Stimulated activated CD4-positive, alpha-beta T cell treated with anti-CD3 and anti-CD28 coated beads, Interleukin-1b, Interleukin-23, amount 100 ng/mL, for 1 hour (primary cell): ENCODE measurements at regions not wholly inside any gene's neighbourhood (a gene's known extent, or its start where the extent isn't known, plus 50 kb on each side); places are given as distances from the start of the nearest gene placed in this dataset.

Experiments
- DNase-seq, 2 donors: peaks; one replicate each; pipeline ENCODE4 v3.0.0-alpha.2; 2020; ENCODE audit warnings: low read depth in 2 of 2

GRCh38 chr22:27114186-27114585 lies 456.8 kb downstream of the MIAT start:
- no peak for DNase-seq

- no peak for DNase-seq
These were observed 458.0 kb downstream of the MIAT start for GRCh38 chr22:27115410-27115809.

DNA sequence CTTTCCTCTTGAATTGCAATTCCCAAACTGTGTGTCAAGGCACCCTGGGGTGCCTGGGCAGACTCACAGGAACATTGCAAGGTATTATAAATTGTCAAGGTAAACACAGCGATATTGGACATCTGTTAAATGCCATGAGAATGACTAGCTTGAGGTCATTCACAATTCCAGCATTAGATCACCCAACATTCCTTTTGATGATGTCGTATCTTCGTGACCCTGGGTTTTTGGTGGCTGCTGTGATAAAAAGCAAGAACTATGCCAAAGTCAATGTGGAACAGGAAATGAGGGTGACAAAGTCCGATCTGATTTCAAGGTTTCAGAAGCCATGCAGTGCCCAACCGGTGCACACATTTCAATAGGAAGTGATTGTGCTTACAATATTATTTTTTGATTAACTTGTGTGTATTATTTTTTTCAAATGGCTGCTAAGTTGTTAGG lies 458.4 kb downstream of the MIAT start:
- no peak for DNase-seq

DNA sequence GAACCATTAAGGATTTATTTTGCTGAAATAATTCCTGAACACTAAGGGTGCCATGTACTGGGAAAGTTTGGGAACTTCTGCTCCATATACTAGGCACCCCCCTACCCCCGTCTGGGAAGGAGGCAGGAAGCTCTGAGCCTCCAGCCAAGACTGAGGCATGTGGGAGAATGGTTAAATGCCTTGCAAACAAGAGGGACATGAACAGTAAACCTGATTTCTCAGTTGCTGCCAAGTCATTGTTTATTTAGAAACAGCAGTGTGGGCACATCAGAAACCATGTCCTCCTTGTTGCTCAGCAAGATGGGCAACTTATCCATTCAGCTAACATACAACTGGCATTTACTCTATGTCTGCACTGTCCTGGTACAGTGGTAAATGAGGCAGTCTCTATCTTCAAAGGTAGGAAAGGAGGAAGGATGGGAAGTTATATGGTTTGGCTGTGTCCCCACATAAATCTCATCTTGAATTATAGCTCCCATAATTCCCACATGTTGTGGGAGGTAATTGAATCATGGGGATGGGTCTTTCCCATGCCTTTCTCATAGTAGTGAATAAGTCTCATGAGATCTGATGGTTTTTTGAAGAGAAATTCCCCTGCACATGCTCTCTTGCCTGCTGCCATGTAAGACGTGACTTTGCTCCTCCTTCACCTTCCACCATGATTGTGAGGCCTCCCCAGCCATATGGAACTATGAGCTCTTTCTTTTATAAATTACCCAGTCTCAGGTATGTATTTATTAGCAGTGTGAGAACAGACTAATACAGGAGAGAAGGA lies 459.1 kb downstream of the MIAT start:
- no peak for DNase-seq

DNA sequence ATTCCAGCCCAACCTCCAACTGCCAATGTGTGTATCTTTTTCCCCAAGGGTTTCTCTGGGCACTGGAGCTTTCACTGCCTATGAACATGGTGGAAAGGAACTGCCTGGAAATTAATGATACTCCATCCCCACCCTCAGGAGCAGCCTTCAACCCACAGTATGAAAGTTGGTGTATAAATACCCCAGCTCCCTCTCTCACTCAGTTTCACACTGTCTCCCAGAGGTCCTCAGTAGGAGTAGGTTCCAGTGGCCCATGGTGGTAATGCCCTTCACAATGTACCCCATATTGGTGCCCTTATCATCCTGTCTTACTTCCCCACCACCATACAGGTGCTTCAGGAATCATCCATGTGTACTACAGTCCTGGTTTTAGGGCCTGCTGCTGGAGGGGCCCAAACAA lies 462.6 kb downstream of the MIAT start:
- no peak for DNase-seq

DNA sequence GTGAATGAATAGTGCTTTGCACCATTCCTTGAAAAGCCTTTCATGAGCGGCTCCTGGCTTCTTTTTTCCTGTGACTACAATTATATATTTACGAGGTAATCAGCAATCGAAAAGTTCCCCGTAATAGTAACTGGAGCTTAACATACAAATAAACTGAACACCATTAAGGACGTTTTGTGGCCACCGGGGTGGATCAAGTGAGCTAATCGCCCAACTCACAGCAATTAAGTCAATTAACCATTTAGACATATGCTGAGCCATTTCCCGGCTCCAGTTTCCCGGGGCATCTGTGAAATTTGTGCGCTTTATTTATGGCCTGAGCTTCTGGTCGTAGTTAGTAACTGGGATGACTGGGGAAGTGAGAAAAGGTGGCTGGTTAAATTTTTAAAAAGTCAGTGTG lies 465.2 kb downstream of the MIAT start:
- DNase-seq, result no peak

- no peak for DNase-seq
These were observed 466.5 kb downstream of the MIAT start for GRCh38 chr22:27123880-27124279.

DNA sequence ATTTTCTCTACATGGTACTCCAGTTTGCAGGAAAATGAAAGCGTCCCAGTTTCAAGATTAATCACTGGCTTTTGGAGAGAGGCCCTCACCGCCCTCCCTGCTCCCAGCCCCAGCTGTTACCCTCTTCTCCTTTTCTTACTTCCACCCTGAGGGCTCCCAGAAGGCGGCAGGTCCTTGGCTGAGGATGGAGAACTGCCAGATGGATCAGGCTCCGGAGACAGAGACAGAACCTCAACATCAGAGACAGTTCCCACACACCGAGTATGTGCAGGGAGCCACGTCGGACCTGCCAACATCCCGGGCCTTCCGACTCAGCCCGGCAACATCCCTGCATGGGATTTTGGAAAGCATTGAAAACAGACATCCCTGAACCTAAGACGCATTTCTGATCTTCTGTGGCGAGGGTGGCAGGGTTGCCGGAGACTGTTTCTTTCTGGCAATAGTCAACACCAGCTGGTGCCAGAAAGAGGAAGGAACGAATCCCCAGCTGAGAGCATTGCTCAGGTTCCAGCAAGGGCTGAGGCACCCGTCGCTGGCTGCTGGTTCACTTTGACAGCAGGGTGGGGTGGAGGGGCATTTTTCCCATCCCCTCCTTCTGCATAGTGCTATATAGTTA lies 467.1 kb downstream of the MIAT start:
- DNase-seq, result no peak

DNA sequence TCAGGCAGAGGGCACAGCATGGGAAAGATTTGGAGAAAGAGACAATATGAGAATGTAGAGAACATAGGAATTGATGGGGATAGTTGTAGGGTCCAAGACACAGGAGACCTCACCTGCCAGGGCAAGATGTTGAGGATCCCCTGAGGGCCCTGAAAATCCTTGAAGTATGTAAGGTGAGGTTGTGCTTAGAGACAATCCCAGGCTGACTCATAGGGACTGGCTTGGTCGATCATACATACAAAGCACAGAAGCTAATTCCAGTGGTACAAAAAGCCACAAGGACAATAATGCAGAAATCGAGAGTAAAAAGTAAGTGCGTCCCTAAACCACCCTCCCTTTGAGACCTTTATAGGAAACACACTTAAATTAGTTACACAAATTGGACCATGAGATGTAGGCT lies 468.2 kb downstream of the MIAT start:
- DNase-seq, result no peak

DNA sequence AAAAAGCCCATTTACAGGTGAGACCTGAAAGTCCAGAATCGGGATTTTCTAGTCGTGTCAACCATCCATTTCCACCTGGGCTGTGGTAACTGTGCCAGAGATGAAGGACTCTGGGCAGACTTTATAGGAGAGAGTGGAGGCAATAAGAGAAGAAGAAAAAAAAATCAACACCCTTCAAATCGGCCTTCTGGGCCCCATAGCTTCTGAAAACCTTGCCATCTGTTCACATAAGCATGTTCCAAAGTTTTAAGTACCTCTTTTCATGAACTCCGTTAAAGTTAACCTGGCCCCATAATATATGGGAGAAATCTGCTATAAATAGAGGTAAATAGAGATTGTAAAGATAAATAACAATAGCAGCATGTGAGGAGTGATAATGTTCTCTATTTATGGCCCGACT lies 470.5 kb downstream of the MIAT start:
- DNase-seq, result no peak

- no peak for DNase-seq
These were observed 471.2 kb downstream of the MIAT start for GRCh38 chr22:27128461-27129085.

DNA sequence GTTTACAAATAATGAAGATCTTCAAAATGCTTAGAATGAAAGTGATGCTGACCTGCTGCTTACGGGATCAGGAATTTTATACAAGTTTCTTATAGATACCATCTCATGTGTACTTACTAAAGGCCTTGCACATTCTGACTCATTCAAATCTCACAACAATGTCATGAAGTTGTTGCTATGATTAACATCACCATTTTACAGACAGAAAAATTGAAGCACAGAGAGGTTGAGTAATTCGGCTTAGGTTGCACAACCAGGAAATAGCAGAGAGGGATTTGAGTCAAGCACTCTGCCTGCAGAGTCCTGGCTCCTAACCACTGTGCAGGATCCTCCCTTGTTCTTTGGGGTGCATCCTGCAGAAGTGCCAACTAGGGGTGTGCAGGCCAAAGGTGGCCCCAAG lies 471.9 kb downstream of the MIAT start:
- no peak for DNase-seq

DNA sequence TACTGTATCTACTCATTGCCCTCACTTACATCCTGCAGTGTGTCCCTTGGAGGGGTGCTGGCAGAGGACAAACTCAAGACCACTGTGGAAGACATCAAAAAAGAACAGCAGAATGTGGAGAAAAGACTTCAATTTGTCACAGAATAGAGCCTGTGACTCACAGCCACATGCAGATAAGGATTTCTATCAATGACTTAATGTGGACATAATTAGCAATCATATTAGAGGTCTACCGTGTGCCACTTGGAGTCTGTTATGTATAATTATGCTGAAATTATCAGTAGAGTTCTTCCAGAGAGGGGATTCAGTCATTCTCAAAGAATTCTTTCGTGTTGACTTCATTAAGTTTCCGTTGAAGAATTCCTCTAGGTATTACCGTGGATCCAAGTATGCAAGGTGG lies 473.5 kb downstream of the MIAT start:
- no peak for DNase-seq

DNA sequence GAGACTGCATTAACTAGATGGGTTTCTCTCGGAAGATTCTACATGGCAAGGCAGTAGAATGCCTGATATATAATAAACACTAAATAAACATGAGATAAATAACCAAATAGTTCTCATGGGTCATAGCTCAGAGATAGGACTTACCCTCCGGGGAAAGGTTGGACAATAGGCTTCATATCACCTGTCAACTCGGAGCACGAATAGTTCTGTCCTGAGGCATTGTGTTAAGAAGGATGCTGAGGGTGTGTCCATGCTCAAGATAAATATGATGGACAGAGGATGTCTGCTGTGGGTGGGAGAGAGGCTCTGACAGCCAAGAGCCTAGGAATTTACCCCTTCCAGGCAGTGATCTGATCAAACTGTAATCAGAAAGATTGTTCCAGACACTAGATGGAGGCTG lies 474.0 kb downstream of the MIAT start:
- no peak for DNase-seq

DNA sequence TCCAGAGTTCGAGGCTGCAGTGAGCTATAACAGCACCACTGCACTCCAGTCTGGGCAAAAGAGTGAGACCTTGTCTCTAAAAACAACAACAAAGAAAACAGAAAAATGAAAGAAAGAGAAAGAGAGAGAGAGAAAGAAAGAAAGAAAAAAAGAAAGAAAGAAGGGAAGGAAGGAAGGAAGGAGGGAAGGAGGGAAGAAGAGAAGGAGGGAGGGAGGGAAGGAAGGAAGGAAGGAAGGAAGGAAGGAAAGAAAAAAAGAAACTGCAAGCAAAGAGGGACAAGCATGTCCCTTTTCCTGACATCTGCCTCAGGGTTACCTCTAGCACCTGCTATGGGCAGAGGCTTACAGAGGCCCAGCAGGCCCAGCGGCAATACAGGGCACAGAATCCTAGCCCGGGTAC lies 475.0 kb downstream of the MIAT start:
- DNase-seq, result no peak

GRCh38 chr22:27133019-27133431 lies 475.6 kb downstream of the MIAT start:
- DNase-seq, result no peak

DNA sequence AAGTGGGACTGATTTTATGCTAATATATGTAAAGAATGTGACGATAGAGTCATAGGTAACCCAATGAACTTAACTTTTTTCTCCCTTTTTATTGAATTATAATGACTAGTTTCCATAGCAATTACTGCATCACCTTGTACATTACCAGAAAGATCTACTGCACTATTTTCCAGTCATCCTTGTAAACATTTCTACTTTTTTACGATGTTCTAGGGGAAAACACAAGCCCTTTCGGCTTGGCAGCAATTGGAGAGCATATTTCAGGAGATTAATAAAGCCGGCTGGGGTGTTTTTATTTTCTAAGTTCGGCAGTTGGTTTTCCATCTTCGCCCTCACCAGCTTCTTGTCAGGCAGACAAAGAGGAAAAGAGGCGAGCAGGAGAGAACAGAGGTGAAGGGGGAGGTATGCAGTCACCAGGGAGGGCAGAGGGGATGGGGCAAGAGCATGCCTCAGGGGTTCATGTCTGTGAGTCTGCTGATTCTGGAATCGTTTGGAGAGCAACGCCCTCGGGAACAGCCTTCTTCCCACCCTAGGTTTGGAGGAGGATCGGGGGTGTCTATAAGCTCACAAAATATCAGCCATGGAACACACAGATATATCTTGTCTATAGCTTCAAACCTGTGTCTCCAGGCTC lies 476.4 kb downstream of the MIAT start:
- no peak for DNase-seq

DNA sequence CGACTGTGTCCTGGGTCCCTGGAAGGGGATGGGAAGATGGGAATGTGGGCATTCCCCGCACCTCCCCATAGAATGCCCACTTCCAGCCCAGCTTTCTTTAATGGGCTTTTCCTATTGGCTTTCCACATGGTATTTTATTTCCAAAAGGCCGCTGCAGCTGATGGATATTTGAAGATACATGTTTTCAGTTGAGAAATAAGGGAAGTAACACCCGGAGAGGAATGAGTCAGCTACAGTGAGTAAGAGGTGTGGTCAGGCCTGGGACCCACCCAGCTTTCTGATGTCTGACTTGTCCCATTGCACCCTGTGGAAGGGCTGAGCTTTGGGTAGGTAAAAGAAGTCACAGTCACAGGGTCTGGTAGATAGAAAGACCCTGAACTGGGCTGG lies 476.9 kb downstream of the MIAT start:
- no peak for DNase-seq

DNA sequence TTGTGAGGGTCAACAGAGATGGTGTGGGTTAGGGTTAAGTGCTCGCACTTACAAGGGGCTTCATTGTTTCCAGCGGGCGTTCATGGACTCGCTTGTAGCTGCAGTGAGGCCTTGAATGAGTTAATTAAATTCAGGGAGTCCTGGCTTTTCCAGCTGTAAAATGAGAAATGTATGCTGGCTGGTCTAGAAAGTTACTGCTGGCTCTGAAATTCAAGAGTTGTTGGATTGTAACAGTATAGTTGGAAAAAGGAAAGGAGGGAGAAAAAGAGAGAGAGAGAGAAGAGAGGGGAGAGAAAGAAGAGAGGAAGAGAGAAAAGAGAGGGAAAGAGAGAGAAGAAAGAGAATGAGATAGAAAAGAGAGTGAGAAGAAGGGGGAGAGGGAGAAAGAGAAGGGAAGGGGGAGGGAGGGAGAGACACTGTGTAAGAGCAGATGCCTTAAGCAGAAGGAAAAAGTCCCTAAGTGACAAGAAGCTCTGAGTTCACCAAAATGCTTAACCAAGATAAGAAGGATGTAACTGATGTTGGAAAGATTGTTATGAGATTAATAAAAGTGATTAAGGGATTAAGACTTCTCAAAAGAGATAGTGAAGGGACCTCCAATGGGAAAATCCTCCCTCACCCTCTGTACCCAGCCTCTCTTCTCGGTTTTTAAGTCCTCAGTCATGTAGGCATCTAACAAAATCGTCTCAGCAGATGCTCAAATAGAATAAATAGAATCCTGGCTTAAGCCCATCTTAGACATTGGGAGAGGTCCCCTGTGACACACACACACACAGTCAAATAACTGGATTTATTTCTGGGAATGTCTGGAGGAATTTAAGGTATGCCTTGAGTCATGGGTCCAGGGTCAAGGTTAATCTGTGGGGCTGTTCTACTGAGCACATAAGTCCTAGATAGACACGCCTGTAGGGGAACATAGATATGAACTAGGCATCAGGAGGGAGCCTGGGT lies 477.9 kb downstream of the MIAT start:
- DNase-seq, result no peak

- no peak for DNase-seq
These were observed 479.2 kb downstream of the MIAT start for GRCh38 chr22:27136596-27136995.

DNA sequence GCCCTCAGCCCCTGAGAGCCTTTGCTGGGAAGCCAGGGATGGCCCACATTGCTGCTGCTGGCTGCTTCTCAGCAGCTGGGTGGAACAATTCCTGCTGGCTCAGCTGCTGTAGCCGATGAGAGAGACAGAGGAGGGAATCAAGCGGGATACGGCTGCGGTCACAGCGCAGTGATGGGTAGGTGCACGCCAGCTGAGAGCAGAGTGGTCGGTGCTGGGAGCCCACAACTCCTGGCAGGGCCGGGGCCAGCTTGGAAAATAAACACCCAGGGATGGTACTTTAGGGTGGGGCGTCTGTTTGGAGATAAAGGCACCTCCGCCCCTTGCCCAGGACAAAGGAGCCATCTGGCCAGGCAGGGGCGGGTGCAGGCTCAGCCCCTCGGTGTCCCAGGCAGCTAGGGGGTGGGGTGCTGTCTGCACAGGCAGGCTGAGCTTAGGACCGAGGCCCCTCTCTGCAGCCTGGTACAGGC lies 480.5 kb downstream of the MIAT start:
- no peak for DNase-seq
